K562 (cell line): ENCODE measurements at regions not wholly inside any gene's neighbourhood (a gene's known extent, or its start where the extent isn't known, plus 50 kb on each side); places are given as distances from the start of the nearest gene placed in this dataset.

Experiments used
- ATAC-seq: fragments of 200-7000 bp; cut with Tn5 transposase; 3 replicates; pipeline ENCODE4 v1.9.1; 2020; ENCODE audit warnings: moderate library complexity
- BruUV-seq: library from RNA; stranded (reverse); fragments of 400-500 nt; replicated peaks from 2 replicates; lab custom pipeline; 2021; lab: Mats Ljungman, UMichigan
- CTCF ChIA-PET: fragments of 300-600 bp; formaldehyde crosslinking; extraction: SDS; loops from one replicate; lab custom pipeline; 2021; ENCODE audit warnings: low intra/inter-chr PET ratio; lab: Yijun Ruan, JAX
- POLR2A ChIA-PET: fragments of 300-600, 350-650 bp; sonication (Branson Sonifier 250); formaldehyde crosslinking; extraction: SDS; loops from one replicate; lab custom pipeline; 2021; ENCODE audit warnings: antibody characterized with exemption, inconsistent platforms; lab: Yijun Ruan, JAX
- DNase-seq, 4 experiments: peaks; one replicate each; pipeline versions ENCODE4 v3.0.0 to v3.0.0-alpha.2; 2011 to 2018; ENCODE audit warnings: low spot score in 3 of 4, mixed read lengths in 3 of 4; ENCODE audit errors: extremely low read depth in 1 of 4
- FAIRE-seq: peaks from 2 replicates; lab custom pipeline; 2011; peaks lifted over from hg19 to GRCh38; lab: Jason Lieb, UNC
- H2AFZ ChIP-seq: 2 replicates; pipeline ENCODE4 v1.6.0; 2011; ENCODE audit warnings: low read depth, low read length, control low read depth, inconsistent platforms
- H3K27ac ChIP-seq: fragments of 200-600 bp; 3 replicates; pipeline ENCODE4 v1.8.0; 2011; ENCODE audit warnings: low read depth, mild to moderate bottlenecking, control low read depth, inconsistent platforms, low read length, moderate library complexity, mixed read lengths; ENCODE audit errors: extremely low read depth
- H3K27me3 ChIP-seq, 2 experiments: fragments of 300-600 bp in 1 of 2; 2 replicates in 1 of 2; 3 replicates in 1 of 2; pipeline versions ENCODE4 v1.6.0 to v1.8.0; 2011; ENCODE audit warnings: inconsistent platforms in 2 of 2, low read length in 2 of 2, mild to moderate bottlenecking in 1 of 2, mixed read lengths in 1 of 2, moderate library complexity in 1 of 2; ENCODE audit not compliant: control insufficient read depth in 2 of 2, insufficient read depth in 2 of 2
- H3K36me3 ChIP-seq: fragments of 300-600 bp; 3 replicates; pipeline ENCODE4 v1.8.0; 2011; ENCODE audit warnings: mild to moderate bottlenecking, low read length, inconsistent platforms; ENCODE audit not compliant: control insufficient read depth, insufficient read depth
- H3K4me1 ChIP-seq, 2 experiments: fragments of 200-600 bp in 1 of 2; replicated peaks in 1 of 2; 2 replicates in 1 of 2; 3 replicates in 1 of 2; pipeline versions ENCODE4 v1.5.1 to v1.8.0; 2011; ENCODE audit warnings: inconsistent platforms in 2 of 2, low read length in 2 of 2, mild to moderate bottlenecking in 1 of 2, mixed read lengths in 1 of 2, moderate library complexity in 1 of 2; ENCODE audit not compliant: control insufficient read depth in 2 of 2, insufficient read depth in 2 of 2
- H3K4me2 ChIP-seq: 2 replicates; pipeline ENCODE4 v1.6.1; 2011; ENCODE audit warnings: low read length, control low read depth, inconsistent platforms, mixed read lengths; ENCODE audit not compliant: insufficient read depth
- H3K4me3 ChIP-seq: fragments of 200-600 bp; sonication (generic), shearing (Covaris generic); 2 replicates; pipeline ENCODE4 v1.5.1; 2016; ENCODE audit warnings: control low read depth, inconsistent platforms
- H3K79me2 ChIP-seq: fragments of 200-600 bp; 3 replicates; pipeline ENCODE4 v1.8.0; 2011; ENCODE audit warnings: low read length, inconsistent platforms; ENCODE audit not compliant: control insufficient read depth, insufficient read depth
- H3K9ac ChIP-seq, 2 experiments: 2 replicates each; pipeline versions ENCODE4 v1.6.0 to v1.6.1; 2011; ENCODE audit warnings: low read depth in 2 of 2, low read length in 2 of 2, control low read depth in 1 of 2, inconsistent platforms in 1 of 2, mild to moderate bottlenecking in 1 of 2, mixed read lengths in 1 of 2; ENCODE audit not compliant: insufficient read depth in 1 of 2
- H3K9me1 ChIP-seq: one replicate; pipeline ENCODE4 v1.6.0; 2011; ENCODE audit warnings: inconsistent platforms, mild to moderate bottlenecking, low read length, moderate library complexity; ENCODE audit not compliant: control insufficient read depth, insufficient read depth
- H3K9me3 ChIP-seq: replicated peaks from 2 replicates; pipeline ENCODE4 v1.5.1; 2011; ENCODE audit warnings: low read depth, low read length, inconsistent platforms; ENCODE audit not compliant: control insufficient read depth, insufficient read depth
- H4K20me1 ChIP-seq: replicated peaks from 2 replicates; pipeline ENCODE4 v1.6.1; 2011; ENCODE audit warnings: low read length, inconsistent platforms, mixed read lengths; ENCODE audit not compliant: control insufficient read depth, insufficient read depth
- FOXP1 ChIP-seq: sonication (generic); formaldehyde crosslinking; IDR thresholded peaks from 2 replicates; pipeline ENCODE4 v1.8.0; 2022; ENCODE audit warnings: mild to moderate bottlenecking, missing genetic modification reagents
- HBP1 ChIP-seq: fragments of 450-650 bp; formaldehyde crosslinking; IDR thresholded peaks from 2 replicates; pipeline ENCODE4 v1.4.0; 2022; ENCODE audit warnings: missing genetic modification characterization
- HDAC8 ChIP-seq: fragments of 450-650 bp; IDR thresholded peaks from 2 replicates; pipeline ENCODE4 v1.6.1; 2016; ENCODE audit warnings: mild to moderate bottlenecking, missing genetic modification characterization, moderate library complexity, missing compliant biosample characterization
- MLLT1 ChIP-seq, 2 experiments: fragments of 450-650 bp; IDR thresholded peaks; 2 replicates each; pipeline ENCODE4 v1.6.1; 2016
- PML ChIP-seq: IDR thresholded peaks from 2 replicates; pipeline ENCODE4 v1.6.1; 2012; ENCODE audit warnings: low read length, inconsistent platforms
- SRF ChIP-seq, 2 experiments: fragments of 250-450, 450-650 bp in 1 of 2; sonication (Bioruptor Pico) in 1 of 2; sonication (generic) in 1 of 2; formaldehyde crosslinking; IDR thresholded peaks; 2 replicates each; pipeline versions ENCODE4 v1.5.0 to v1.5.1; 2020 to 2022; ENCODE audit warnings: mild to moderate bottlenecking in 1 of 2, missing genetic modification reagents in 1 of 2
- TAF15 ChIP-seq: fragments of 200-400 bp; formaldehyde crosslinking; IDR thresholded peaks from 2 replicates; pipeline ENCODE4 v1.6.1; 2017; ENCODE audit warnings: mild to moderate bottlenecking, low read depth, low read length, moderate library complexity
- TCF3 ChIP-seq: sonication (generic); formaldehyde crosslinking; IDR thresholded peaks from 2 replicates; pipeline ENCODE4 v1.4.0; 2020; ENCODE audit warnings: mild to moderate bottlenecking, missing genetic modification reagents
- ZNF592 ChIP-seq: fragments of 450-650 bp; IDR thresholded peaks from 2 replicates; pipeline ENCODE4 v1.6.1; 2017; ENCODE audit warnings: antibody characterized with exemption, mild to moderate bottlenecking
- WGBS: fragments of 100-300 bp; shearing (Covaris generic); methylation state at CpG from one replicate; pipeline ENCODE4 v1.1.6; 2016; ENCODE audit warnings: low coverage, mixed read lengths; ENCODE audit not compliant: insufficient coverage; ENCODE audit errors: missing lambda C conversion rate; 5-methylcytosine and 5-hydroxymethylcytosine counted together
- in situ Hi-C: fragments of 300-500 bp; cut with MboI; formaldehyde crosslinking; loops from 4 replicates; pipeline ENCODE4 v1.15.0; 2018; ENCODE audit warnings: inconsistent platforms, mixed read lengths
- intact Hi-C: fragments of 100-400 bp; cut with micrococcal nuclease; formaldehyde crosslinking; loops from 2 replicates; pipeline ENCODE4 v1.14.2; 2022
- TF ChIP-seq, protein P1 (sequence below): fragments of 450-650 bp; IDR thresholded peaks from 2 replicates; pipeline ENCODE4 v1.7.0; 2016; ENCODE audit warnings: borderline replicate concordance

GRCh38 chr1:172931761-172932160, 119.0 kb downstream of the TNFSF18 start (continued):
- TF ChIP-seq MLLT1 (IDR thresholded peaks at IDR 0.05) (no peak), TCF3 (CRISPR knock-in tag) (no peak), PML (no peak), SRF (CRISPR knock-in tag; IDR thresholded peaks at IDR 0.05) (no peak), HDAC8 (tag) (no peak)
- TF ChIP-seq, protein P1, sequence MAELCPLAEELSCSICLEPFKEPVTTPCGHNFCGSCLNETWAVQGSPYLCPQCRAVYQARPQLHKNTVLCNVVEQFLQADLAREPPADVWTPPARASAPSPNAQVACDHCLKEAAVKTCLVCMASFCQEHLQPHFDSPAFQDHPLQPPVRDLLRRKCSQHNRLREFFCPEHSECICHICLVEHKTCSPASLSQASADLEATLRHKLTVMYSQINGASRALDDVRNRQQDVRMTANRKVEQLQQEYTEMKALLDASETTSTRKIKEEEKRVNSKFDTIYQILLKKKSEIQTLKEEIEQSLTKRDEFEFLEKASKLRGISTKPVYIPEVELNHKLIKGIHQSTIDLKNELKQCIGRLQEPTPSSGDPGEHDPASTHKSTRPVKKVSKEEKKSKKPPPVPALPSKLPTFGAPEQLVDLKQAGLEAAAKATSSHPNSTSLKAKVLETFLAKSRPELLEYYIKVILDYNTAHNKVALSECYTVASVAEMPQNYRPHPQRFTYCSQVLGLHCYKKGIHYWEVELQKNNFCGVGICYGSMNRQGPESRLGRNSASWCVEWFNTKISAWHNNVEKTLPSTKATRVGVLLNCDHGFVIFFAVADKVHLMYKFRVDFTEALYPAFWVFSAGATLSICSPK: no peak

DNA sequence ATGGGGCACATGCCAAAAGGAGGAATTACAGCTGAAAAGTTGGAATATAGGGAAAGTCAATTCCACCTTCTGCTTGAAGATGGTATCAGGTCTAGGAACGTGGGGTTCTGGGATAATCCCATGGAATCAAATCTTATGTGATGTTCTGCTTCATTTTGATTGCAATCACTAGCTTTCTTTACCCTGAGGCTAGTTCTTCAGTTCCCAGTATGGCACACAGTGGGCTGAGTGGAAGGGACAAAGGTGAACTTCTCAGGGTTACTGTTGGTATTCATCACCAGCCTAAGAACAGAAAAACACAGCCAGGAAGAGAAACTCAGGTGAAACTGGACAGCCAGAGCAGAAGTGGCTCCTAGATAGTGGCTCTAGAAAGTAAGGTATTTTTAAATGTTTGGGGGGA, 117.8 kb downstream of the TNFSF18 start:
- H3K9ac ChIP-seq: no peak overlapping the region

More for the DNA sequence above, 117.8 kb downstream of the TNFSF18 start:
- no peak overlapping the region for H3K4me2 ChIP-seq
- POLR2A ChIA-PET: no interaction called here
- TF ChIP-seq TAF15: no peak
- TF ChIP-seq FOXP1 (CRISPR knock-in tag): no peak
- 0 out of 2 replicates have a peak, but pooled peaks have one; percentile 18 for TF ChIP-seq ZNF592
- no peak for TF ChIP-seq HBP1
- no peak for FAIRE-seq
- no peak overlapping the region for H3K4me3 ChIP-seq
- DNase-seq: no peak
- in situ Hi-C loops (no loop called here), intact Hi-C loops (loop anchor here (10.0 kb wide), 1 partner anchor 188 kb away; no protein-coding TSS in a partner anchor)
- no peaks in the 10 kb centered on the region for H3K9me1 ChIP-seq
- H3K79me2 ChIP-seq: no peaks in the 10 kb centered on the region
- H2AFZ ChIP-seq: peak overlapping the region; percentile 67
- no peaks in the 10 kb centered on the region for H4K20me1 ChIP-seq
- H3K27me3 ChIP-seq: no peaks in the 10 kb centered on the region
- H3K4me1 ChIP-seq: peaks cover 4 to 23% of the 10 kb centered on the region in 2 experiments; a peak in 4 of 5 replicates
- 42% methylated on average over 1 of the region's 1 CpG for WGBS
- peak overlapping the region; percentile 94; the same call in 2 of the 3 replicates for H3K27ac ChIP-seq
- CTCF ChIA-PET: no interaction called here
- no peak for ATAC-seq
- H3K36me3 ChIP-seq: no peaks in the 10 kb centered on the region
- H3K9me3 ChIP-seq: peaks cover 4% of the 10 kb centered on the region
- BruUV-seq: TSS peak; percentile 30
